A549 (cell line): ENCODE measurements at regions not wholly inside any gene's neighbourhood (a gene's known extent, or its start where the extent isn't known, plus 50 kb on each side); places are given as distances from the start of the nearest gene placed in this dataset.

Experiments
- ATAC-seq, 2 experiments: fragments of 200-7000 bp in 1 of 2; fragments of >200 bp in 1 of 2; cut with Nextera tagmentation in 1 of 2; cut with Tn5 transposase in 1 of 2; 3 replicates each; pipeline versions ENCODE4 v1.8.0 to v1.9.1; 2018 to 2020; ENCODE audit warnings: mild to moderate bottlenecking in 1 of 2, moderate library complexity in 1 of 2
- CTCF ChIA-PET: fragments of 300-600 bp; sonication (Branson Sonifier 250); formaldehyde crosslinking; extraction: SDS; loops from one replicate; lab custom pipeline; 2021; ENCODE audit warnings: antibody characterized with exemption, inconsistent platforms; lab: Yijun Ruan, JAX
- POLR2A ChIA-PET: fragments of 350-600 bp; formaldehyde crosslinking; extraction: SDS; loops from one replicate; lab custom pipeline; 2021; ENCODE audit warnings: antibody characterized with exemption, inconsistent platforms; lab: Yijun Ruan, JAX
- DNase-seq, 2 experiments: peaks; one replicate each; pipeline versions ENCODE4 v3.0.0 to v3.0.0-alpha.2; 2011 to 2016; ENCODE audit warnings: low read depth in 1 of 2, low spot score in 1 of 2
- FAIRE-seq: peaks from 2 replicates; lab custom pipeline; 2011; peaks lifted over from hg19 to GRCh38; lab: Jason Lieb, UNC
- H3K27ac ChIP-seq, 2 experiments: fragments of >200 bp; sonication (Bioruptor Twin); formaldehyde crosslinking; 3 replicates each; pipeline ENCODE4 v1.5.1; 2016 to 2017
- H3K4me1 ChIP-seq: fragments of >200 bp; sonication (Bioruptor Twin); formaldehyde crosslinking; 3 replicates; pipeline ENCODE4 v1.6.1; 2016
- H3K4me2 ChIP-seq: fragments of >200 bp; sonication (Bioruptor Twin); formaldehyde crosslinking; 3 replicates; pipeline ENCODE4 v1.6.1; 2016
- H3K4me3 ChIP-seq: fragments of >200 bp; sonication (Bioruptor Twin); formaldehyde crosslinking; 3 replicates; pipeline ENCODE4 v1.5.1; 2016
- H3K9me3 ChIP-seq: fragments of >200 bp; sonication (Bioruptor Twin); formaldehyde crosslinking; 3 replicates; pipeline ENCODE4 v1.6.1; 2016
- BCL3 ChIP-seq: fragments of >200 bp; sonication (Bioruptor Twin); formaldehyde crosslinking; IDR thresholded peaks from 3 replicates; pipeline ENCODE4 v1.6.1; 2016
- CBX2 ChIP-seq: fragments of 200-600 bp; sonication (generic); IDR thresholded peaks from 2 replicates; pipeline ENCODE4 v1.6.1; 2016; ENCODE audit warnings: low read depth, mild to moderate bottlenecking, borderline replicate concordance
- CEBPB ChIP-seq, 2 experiments: fragments of >200 bp in 1 of 2; sonication (Bioruptor Twin) in 1 of 2; formaldehyde crosslinking in 1 of 2; IDR thresholded peaks; 2 replicates each; pipeline ENCODE4 v1.6.1; 2012 to 2016
- ESRRA ChIP-seq: fragments of 150-350 bp; IDR thresholded peaks from 2 replicates; pipeline ENCODE4 v1.6.1; 2014; ENCODE audit warnings: mild to moderate bottlenecking, low read length, borderline replicate concordance
- FOSB ChIP-seq: fragments of 250-450 bp; sonication (Bioruptor Pico); IDR thresholded peaks from 2 replicates; pipeline ENCODE4 v1.5.0; 2020; ENCODE audit warnings: mild to moderate bottlenecking, moderate library complexity
- FOXS1 ChIP-seq: fragments of 250-450 bp; sonication (Bioruptor Pico); IDR thresholded peaks from 2 replicates; pipeline ENCODE4 v1.5.0; 2020; ENCODE audit warnings: mild to moderate bottlenecking, moderate library complexity
- GATA3 ChIP-seq: IDR thresholded peaks from 2 replicates; pipeline ENCODE4 v1.6.1; 2012; ENCODE audit warnings: borderline replicate concordance
- HDAC2 ChIP-seq: fragments of 200-600 bp; sonication (generic); IDR thresholded peaks from 2 replicates; pipeline ENCODE4 v1.6.1; 2016
- HEYL ChIP-seq: fragments of 250-450 bp; sonication (Bioruptor Pico); IDR thresholded peaks from 2 replicates; pipeline ENCODE4 v1.8.0; 2021; ENCODE audit warnings: mild to moderate bottlenecking, moderate library complexity
- JUN ChIP-seq, 2 experiments: fragments of >200 bp; sonication (Bioruptor Twin); formaldehyde crosslinking; IDR thresholded peaks; 2 replicates in 1 of 2; 3 replicates in 1 of 2; pipeline ENCODE4 v1.6.1; 2016 to 2017
- MYC ChIP-seq: IDR thresholded peaks from 2 replicates; pipeline ENCODE4 v1.6.1; 2012; ENCODE audit warnings: mild to moderate bottlenecking, inconsistent platforms, low read length, improper control_type of control experiment, borderline replicate concordance
- NFE2L2 ChIP-seq: fragments of 150-350 bp; conservative IDR thresholded peaks from 2 replicates; pipeline ENCODE4 v1.6.1; 2014; ENCODE audit warnings: low read length
- NPAS2 ChIP-seq: fragments of 250-450 bp; sonication (Bioruptor Pico); IDR thresholded peaks from 2 replicates; pipeline ENCODE4 v1.8.0; 2022; ENCODE audit warnings: mild to moderate bottlenecking, moderate library complexity, borderline replicate concordance
- POLR2A ChIP-seq: IDR thresholded peaks from 2 replicates; pipeline ENCODE4 v1.6.1; 2012; ENCODE audit warnings: mild to moderate bottlenecking, low read length
- POLR2AphosphoS2 ChIP-seq: conservative IDR thresholded peaks from 2 replicates; pipeline ENCODE4 v1.6.1; 2012; ENCODE audit warnings: low read length, improper control_type of control experiment, inconsistent platforms
- RAD21 ChIP-seq, 2 experiments: fragments of >200 bp in 1 of 2; sonication (Bioruptor Twin) in 1 of 2; formaldehyde crosslinking in 1 of 2; IDR thresholded peaks in 1 of 2; conservative IDR thresholded peaks in 1 of 2; 2 replicates in 1 of 2; 3 replicates in 1 of 2; pipeline ENCODE4 v1.6.1; 2012 to 2018; ENCODE audit warnings: inconsistent platforms in 1 of 2
- RCOR1 ChIP-seq: fragments of 150-350 bp; IDR thresholded peaks from 2 replicates; pipeline ENCODE4 v1.6.1; 2014; ENCODE audit warnings: antibody characterized with exemption, low read length, low read depth
- RFX5 ChIP-seq: fragments of 450-650 bp; IDR thresholded peaks from 2 replicates; pipeline ENCODE4 v1.7.1; 2014; ENCODE audit warnings: antibody characterized with exemption, mild to moderate bottlenecking, moderate library complexity
- SMC3 ChIP-seq: fragments of >200 bp; sonication (Bioruptor Twin); formaldehyde crosslinking; IDR thresholded peaks from 3 replicates; pipeline ENCODE4 v1.6.1; 2018; ENCODE audit warnings: inconsistent platforms
- SREBF2 ChIP-seq: fragments of 450-650 bp; IDR thresholded peaks from 2 replicates; pipeline ENCODE4 v1.6.1; 2014; ENCODE audit warnings: mild to moderate bottlenecking, moderate library complexity
- TFCP2L1 ChIP-seq: fragments of 250-450 bp; sonication (Bioruptor Pico); IDR thresholded peaks from 2 replicates; pipeline ENCODE4 v1.5.0; 2021; ENCODE audit warnings: mild to moderate bottlenecking
- ZC3H11A ChIP-seq: fragments of 450-650 bp; IDR thresholded peaks from 2 replicates; pipeline ENCODE4 v1.6.1; 2014; ENCODE audit warnings: antibody characterized with exemption, mild to moderate bottlenecking
- ZSCAN20 ChIP-seq: fragments of 250-450 bp; sonication (Bioruptor Pico); IDR thresholded peaks from 2 replicates; pipeline ENCODE4 v1.8.0; 2022; ENCODE audit warnings: mild to moderate bottlenecking, moderate library complexity
- WGBS: methylation state at CpG from one replicate; pipeline ENCODE4 v1.1.6; 2017; ENCODE audit errors: missing lambda C conversion rate; 5-methylcytosine and 5-hydroxymethylcytosine counted together
- TF ChIP-seq, protein P1 (sequence below): fragments of >200 bp; sonication (Bioruptor Twin); formaldehyde crosslinking; IDR thresholded peaks from 2 replicates; pipeline ENCODE4 v1.6.1; 2016
- TF ChIP-seq, protein P2 (sequence below): fragments of 150-350 bp; IDR thresholded peaks from 2 replicates; pipeline ENCODE4 v1.6.1; 2014; ENCODE audit warnings: low read depth, mild to moderate bottlenecking, low read length

DNA sequence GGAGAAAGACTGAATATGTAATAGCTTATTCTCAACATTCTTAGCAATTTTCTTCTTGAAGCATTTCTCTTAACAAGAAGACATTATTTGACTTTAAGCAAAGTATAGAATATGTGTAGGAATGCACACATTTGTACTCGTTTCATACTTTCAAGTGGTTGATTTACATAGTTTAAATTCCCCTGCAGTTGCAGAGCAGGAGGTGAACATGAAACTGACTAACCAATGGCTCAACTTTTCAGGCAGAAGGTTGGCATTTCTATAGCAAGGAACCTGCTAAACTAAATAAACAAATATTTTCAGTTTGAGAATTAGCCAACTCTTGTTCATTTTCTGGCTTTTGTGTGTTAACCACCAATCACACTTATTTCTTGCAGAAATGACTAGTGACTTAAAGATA lies 145.4 kb upstream of the MYO16 start:
- ChIA-PET POLR2A (no interaction called here), CTCF (no interaction called here)
- Histone ChIP-seq H3K4me1 (no peaks in the 10 kb centered on the region), H3K4me2 (no peak overlapping the region), H3K4me3 (no peak overlapping the region), H3K9me3 (no peaks in the 10 kb centered on the region), H3K27ac (no peak overlapping the region)
- DNase-seq (no peak), ATAC-seq (no peak), FAIRE-seq (no peak)
- whole genome bisulfite sequencing, result 3% methylated on average over 1 of the region's 1 CpG
- TF ChIP-seq RAD21 (conservative IDR thresholded peaks at IDR 0.05 in 1 of 2, IDR thresholded peaks at IDR 0.05 in 1 of 2) (no peak), BCL3 (no peak), SMC3 (no peak), NFE2L2 (no peak), TFCP2L1 (no peak), ZC3H11A (no peak), JUN (IDR thresholded peaks at IDR 0.05) (no peak)
- TF ChIP-seq, protein P1, sequence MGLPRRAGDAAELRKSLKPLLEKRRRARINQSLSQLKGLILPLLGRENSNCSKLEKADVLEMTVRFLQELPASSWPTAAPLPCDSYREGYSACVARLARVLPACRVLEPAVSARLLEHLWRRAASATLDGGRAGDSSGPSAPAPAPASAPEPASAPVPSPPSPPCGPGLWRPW, result no peak

DNA sequence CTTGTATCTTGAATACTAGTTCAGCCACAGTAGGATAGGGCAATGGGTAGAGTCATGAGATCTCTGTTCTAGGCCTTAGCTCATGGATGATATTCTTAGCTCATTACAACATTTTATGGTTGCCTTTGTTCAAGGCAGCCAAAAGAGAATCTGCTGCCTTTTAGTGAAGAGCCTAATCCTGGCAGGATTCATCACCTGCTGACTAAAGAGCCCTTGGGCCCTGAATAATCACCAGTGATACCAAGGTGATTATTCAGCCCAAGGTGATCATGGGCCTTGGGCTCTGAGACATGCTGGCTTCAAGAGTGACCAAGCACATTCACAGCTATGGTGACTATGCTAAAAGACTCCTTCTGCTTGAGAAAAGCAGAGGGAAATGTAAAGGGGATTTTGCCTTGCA lies 143.3 kb upstream of the MYO16 start:
- no peaks in the 10 kb centered on the region for H3K4me1 ChIP-seq
- DNase-seq (no peak), ATAC-seq (no peak), FAIRE-seq (no peak)
- ChIA-PET CTCF (interaction anchor here (1.6 to 2.6 kb wide), 2 partner anchors 22 to 143 kb away, joined by 5 to 7 read pairs; no protein-coding TSS in a partner anchor), POLR2A (no interaction called here)
- no peak overlapping the region for H3K4me2 ChIP-seq
- H3K27ac ChIP-seq, result no peak overlapping the region
- TF ChIP-seq RFX5 (no peak), MYC (no peak), FOSB (CRISPR knock-in tag) (no peak), ZSCAN20 (no peak), POLR2A (no peak), JUN (IDR thresholded peaks at IDR 0.05) (no peak), NPAS2 (CRISPR knock-in tag) (no peak), ESRRA (no peak), FOXS1 (CRISPR knock-in tag) (no peak), CEBPB (IDR thresholded peaks at IDR 0.05) (no peak), ZC3H11A (no peak), HEYL (CRISPR knock-in tag) (no peak), HDAC2 (no peak), SREBF2 (no peak), RCOR1 (no peak), TFCP2L1 (no peak), CBX2 (no peak), GATA3 (no peak), POLR2AphosphoS2 (no peak)
- TF ChIP-seq, protein P2, sequence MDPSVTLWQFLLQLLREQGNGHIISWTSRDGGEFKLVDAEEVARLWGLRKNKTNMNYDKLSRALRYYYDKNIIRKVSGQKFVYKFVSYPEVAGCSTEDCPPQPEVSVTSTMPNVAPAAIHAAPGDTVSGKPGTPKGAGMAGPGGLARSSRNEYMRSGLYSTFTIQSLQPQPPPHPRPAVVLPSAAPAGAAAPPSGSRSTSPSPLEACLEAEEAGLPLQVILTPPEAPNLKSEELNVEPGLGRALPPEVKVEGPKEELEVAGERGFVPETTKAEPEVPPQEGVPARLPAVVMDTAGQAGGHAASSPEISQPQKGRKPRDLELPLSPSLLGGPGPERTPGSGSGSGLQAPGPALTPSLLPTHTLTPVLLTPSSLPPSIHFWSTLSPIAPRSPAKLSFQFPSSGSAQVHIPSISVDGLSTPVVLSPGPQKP, result no peak
- H3K9me3 ChIP-seq, result no peaks in the 10 kb centered on the region
- no peak overlapping the region for H3K4me3 ChIP-seq
